Thyroid gland (tissue), 4 donors: ENCODE measurements at regions not wholly inside any gene's neighbourhood (a gene's known extent, or its start where the extent isn't known, plus 50 kb on each side); places are given as distances from the start of the nearest gene placed in this dataset.

ENCODE experiments used
- DNase-seq, 2 donors: peaks; one replicate each; pipeline ENCODE4 v3.0.0-alpha.2; 2019
- H3K27ac ChIP-seq, 3 donors: fragments of 200-600 bp; sonication (generic); 1 replicate in 2 of 3; 2 replicates in 1 of 3; pipeline ENCODE4 v1.5.1; 2016 to 2019; ENCODE audit warnings: mild to moderate bottlenecking in 1 of 3, moderate library complexity in 1 of 3
- H3K27me3 ChIP-seq: fragments of 200-600 bp; sonication (generic); one replicate; pipeline ENCODE4 v1.5.1; 2019
- H3K36me3 ChIP-seq, 2 donors: fragments of 200-600 bp; sonication (generic); one replicate each; pipeline ENCODE4 v1.5.1; 2016 to 2019
- H3K4me1 ChIP-seq, 2 donors: fragments of 200-600 bp; sonication (generic); one replicate each; pipeline ENCODE4 v1.5.1; 2017 to 2019
- H3K4me3 ChIP-seq, 3 donors: fragments of 200-600 bp; sonication (generic); replicated peaks in 1 of 3; 1 replicate in 2 of 3; 2 replicates in 1 of 3; pipeline ENCODE4 v1.5.1; 2016; ENCODE audit warnings: mild to moderate bottlenecking in 1 of 3
- H3K9me3 ChIP-seq: fragments of 200-600 bp; sonication (generic); one replicate; pipeline ENCODE4 v1.5.1; 2017
- POLR2A ChIP-seq, 2 donors: fragments of 450-650 bp; IDR thresholded peaks; one replicate each; pipeline ENCODE4 v1.6.1; 2017; ENCODE audit warnings: antibody characterized with exemption in 2 of 2, mild to moderate bottlenecking in 2 of 2, moderate library complexity in 1 of 2
- WGBS, 2 donors: methylation state at CpG; one replicate each; pipeline ENCODE4 v1.1.5; 2017; 5-methylcytosine and 5-hydroxymethylcytosine counted together
- intact Hi-C: fragments of 100-400 bp; cut with DNase I; formaldehyde crosslinking; loops from one replicate; pipeline ENCODE4 v1.15.1; 2023
- TF ChIP-seq, protein P1 (sequence below), 6 experiments: fragments of 200-600 bp in 3 of 6; fragments of 450-650 bp in 3 of 6; sonication (generic) in 3 of 6; IDR thresholded peaks; one replicate each; pipeline ENCODE4 v1.5.1; 2016 to 2019; ENCODE audit warnings: antibody characterized with exemption in 6 of 6, mild to moderate bottlenecking in 2 of 6, inconsistent platforms in 1 of 6, moderate library complexity in 1 of 6

DNA sequence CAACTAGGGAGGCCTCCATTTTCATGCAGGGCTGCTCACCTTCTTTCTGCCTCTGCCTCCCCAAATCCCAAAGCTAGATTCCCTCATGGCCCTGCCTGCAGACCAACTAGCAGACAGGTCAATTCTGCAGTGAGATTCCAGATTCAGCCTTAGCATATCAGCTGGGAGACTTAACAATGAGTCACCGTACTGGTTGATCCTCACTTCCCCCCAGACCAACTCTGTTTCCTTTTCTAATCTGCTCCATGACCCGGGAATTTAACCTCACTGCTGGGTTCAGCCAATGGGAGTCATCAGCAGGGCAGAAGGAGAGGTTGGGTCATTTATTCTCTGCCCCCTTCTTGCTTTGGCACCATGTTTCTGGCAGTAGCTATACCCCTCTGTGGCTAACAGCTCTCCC is 140.6 kb upstream of the GRIK3 start:
- Histone ChIP-seq H3K27me3 (no peaks in the 10 kb centered on the region), H3K4me3 (no peak overlapping the region), H3K9me3 (no peaks in the 10 kb centered on the region), H3K4me1 (no peaks in the 10 kb centered on the region), H3K36me3 (no peaks in the 10 kb centered on the region), H3K27ac (no peak overlapping the region)
- no peak for TF ChIP-seq POLR2A (IDR thresholded peaks at IDR 0.05)
- TF ChIP-seq, protein P1, sequence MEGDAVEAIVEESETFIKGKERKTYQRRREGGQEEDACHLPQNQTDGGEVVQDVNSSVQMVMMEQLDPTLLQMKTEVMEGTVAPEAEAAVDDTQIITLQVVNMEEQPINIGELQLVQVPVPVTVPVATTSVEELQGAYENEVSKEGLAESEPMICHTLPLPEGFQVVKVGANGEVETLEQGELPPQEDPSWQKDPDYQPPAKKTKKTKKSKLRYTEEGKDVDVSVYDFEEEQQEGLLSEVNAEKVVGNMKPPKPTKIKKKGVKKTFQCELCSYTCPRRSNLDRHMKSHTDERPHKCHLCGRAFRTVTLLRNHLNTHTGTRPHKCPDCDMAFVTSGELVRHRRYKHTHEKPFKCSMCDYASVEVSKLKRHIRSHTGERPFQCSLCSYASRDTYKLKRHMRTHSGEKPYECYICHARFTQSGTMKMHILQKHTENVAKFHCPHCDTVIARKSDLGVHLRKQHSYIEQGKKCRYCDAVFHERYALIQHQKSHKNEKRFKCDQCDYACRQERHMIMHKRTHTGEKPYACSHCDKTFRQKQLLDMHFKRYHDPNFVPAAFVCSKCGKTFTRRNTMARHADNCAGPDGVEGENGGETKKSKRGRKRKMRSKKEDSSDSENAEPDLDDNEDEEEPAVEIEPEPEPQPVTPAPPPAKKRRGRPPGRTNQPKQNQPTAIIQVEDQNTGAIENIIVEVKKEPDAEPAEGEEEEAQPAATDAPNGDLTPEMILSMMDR (IDR thresholded peaks at IDR 0.05) = no peak
- intact Hi-C loops = no loop called here
- 18 to 28% methylated on average over 2 of the region's 2 CpGs for WGBS, 2 donors
- no peak for DNase-seq

DNA sequence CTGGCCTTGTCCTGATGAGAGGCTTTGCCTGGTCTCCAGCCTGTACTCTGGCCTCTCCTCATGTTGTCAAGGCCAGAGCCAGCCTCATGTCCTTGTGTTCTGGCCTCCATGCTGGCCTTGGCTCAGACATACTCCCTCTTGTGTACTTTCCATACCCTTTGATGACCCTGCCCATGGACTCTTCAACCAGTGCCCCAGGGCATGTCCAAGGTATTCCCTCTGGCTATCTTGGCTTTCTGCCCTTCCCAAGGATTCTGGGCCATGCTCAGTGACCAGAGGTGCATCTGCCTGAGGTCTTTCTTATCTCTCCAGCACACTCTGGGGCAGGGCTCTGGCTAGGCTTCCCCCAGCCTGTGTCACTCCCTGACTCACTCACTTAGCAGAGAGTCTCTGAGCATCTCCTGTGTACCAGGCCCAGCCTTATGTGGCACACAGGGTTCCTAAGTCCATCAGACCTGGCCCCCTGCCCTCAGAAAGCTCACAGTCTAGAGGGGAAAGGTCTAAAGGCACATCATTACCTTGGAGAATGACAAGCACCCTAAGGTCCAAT is 141.4 kb upstream of the GRIK3 start:
- Histone ChIP-seq H3K4me1 (no peaks in the 10 kb centered on the region), H3K27ac (no peak overlapping the region), H3K36me3 (no peaks in the 10 kb centered on the region), H3K9me3 (no peaks in the 10 kb centered on the region), H3K27me3 (no peaks in the 10 kb centered on the region), H3K4me3 (no peak overlapping the region)
- DNase-seq = no peak
- TF ChIP-seq POLR2A (IDR thresholded peaks at IDR 0.05) = no peak
- TF ChIP-seq, protein P1 (IDR thresholded peaks at IDR 0.05) = no peak
- intact Hi-C loops = no loop called here

DNA sequence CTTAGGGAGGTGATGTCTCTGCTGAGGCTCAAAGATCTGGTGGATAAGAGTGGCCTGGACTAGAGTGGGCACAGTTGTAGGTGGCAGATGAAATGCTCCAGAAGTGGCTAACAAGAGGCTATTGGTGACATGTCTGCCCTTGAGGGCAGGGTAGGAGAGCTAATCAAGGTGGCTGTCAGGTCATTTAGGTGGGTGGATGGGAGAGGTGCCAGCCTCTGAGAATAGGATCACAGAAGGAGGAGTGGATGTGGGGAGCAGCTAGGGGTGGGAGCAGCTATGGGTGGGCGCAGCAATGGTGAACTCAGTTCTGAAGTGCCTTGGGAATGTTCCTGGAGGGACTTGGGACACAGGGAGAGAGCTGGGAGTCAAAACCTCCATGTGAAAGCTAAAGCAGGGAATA is 142.0 kb upstream of the GRIK3 start:
- Histone ChIP-seq H3K4me1 (no peaks in the 10 kb centered on the region), H3K27me3 (no peaks in the 10 kb centered on the region), H3K27ac (no peak overlapping the region), H3K9me3 (no peaks in the 10 kb centered on the region), H3K36me3 (no peaks in the 10 kb centered on the region), H3K4me3 (no peak overlapping the region)
- TF ChIP-seq, protein P1 (IDR thresholded peaks at IDR 0.05) = no peak
- TF ChIP-seq POLR2A (IDR thresholded peaks at IDR 0.05) = no peak
- 68 to 77% methylated on average over 1 of the region's 1 CpG for WGBS, 2 donors
- intact Hi-C loops = no loop called here
- DNase-seq = no peak

DNA sequence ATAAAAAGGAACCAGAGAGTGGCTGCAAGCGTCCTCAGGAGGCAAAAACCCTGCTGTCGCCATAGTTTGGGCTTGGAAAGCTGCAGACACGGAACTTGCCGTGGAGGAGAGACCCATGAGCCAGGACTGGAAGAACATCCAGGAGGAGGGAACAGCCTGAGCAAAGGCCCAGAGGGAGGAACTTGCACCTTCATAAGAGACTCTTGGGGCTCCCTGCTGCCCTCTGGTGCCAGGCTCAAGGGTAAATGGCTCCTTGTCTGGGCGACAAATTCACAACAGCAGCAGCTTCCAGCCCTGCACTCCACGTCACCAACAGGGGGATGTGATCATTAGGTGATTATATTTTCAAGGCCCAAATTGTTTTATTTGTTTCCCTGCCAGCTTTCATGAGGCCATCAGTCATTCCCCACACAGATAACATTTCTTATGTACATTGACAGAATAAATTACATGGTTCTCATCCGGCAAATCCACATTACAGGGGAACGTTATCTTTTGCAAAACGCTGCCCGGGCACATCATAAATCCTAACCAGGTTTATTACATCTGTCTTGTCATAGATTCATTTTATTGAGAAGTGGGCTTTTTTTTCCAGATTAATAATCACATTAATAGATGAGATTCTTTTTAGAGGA is 143.0 kb upstream of the GRIK3 start:
- TF ChIP-seq, protein P1 (IDR thresholded peaks at IDR 0.05) = peak in 2 of 6 experiments; percentile 13 to 23
- TF ChIP-seq POLR2A (IDR thresholded peaks at IDR 0.05) = no peak
- no peak overlapping the region for H3K4me3 ChIP-seq
- intact Hi-C loops = no loop called here
- no peaks in the 10 kb centered on the region for H3K9me3 ChIP-seq
- H3K27ac ChIP-seq = no peak overlapping the region
- H3K36me3 ChIP-seq = no peaks in the 10 kb centered on the region
- no peaks in the 10 kb centered on the region for H3K4me1 ChIP-seq
- WGBS, 2 donors = 66 to 76% methylated on average over 10 of the region's 10 CpGs
- DNase-seq = peak; percentile 13 to 27
- H3K27me3 ChIP-seq = no peaks in the 10 kb centered on the region

DNA sequence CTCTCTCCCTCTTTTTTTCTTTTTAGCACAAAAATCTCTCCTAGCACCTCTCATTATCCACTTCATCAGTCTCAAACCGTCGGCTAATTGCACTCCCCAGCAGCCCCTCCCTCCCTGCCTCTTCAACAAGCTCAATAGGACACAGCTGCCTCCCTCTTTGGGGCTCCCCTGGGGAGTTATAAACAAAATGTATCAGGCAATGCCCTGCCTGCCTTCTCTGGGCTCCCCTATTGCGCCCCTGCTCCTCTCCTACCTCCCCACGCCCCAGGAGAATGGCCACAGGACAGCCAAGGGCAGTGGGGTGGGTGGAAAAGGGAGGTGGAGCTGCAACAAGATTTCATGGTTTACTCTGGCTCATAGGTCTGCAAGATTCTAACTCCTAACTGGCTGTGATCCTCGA is 147.1 kb upstream of the GRIK3 start:
- Histone ChIP-seq H3K4me3 (no peak overlapping the region), H3K27me3 (no peaks in the 10 kb centered on the region), H3K4me1 (no peaks in the 10 kb centered on the region), H3K36me3 (no peaks in the 10 kb centered on the region), H3K27ac (no peak overlapping the region), H3K9me3 (no peaks in the 10 kb centered on the region)
- DNase-seq = no peak
- WGBS, 2 donors = 39 to 53% methylated on average over 5 of the region's 5 CpGs
- TF ChIP-seq, protein P1 (IDR thresholded peaks at IDR 0.05) = no peak
- no peak for TF ChIP-seq POLR2A (IDR thresholded peaks at IDR 0.05)
- intact Hi-C loops = no loop called here
